ENCODE measurements at regions not wholly inside any gene's neighbourhood (a gene's known extent, or its start where the extent isn't known, plus 50 kb on each side); places are given as distances from the start of the nearest gene placed in this dataset.

DNA sequence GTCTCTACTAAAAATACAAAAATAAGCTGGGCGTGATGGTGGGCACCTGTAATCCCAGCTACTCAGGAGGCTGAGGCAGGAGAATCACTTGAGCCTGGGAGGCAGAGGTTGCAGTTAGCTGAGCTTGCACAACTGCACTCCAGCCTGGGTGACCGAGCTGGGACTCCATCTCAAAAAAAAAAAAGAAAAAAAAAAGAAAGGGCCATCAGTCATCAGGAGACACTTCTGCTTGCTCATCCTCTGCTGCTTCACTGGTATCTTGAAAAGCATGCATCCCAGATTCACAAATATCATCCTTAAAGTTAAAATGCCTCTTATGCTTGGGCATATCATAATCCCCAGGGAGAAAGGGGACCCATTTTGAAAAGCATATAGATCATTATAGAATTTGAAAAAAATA is 176.6 kb upstream of the NR2F2 start:
- H3K9me3 Mint-ChIP-seq: peaks cover 7% of the 10 kb centered on the region; the same call in 1 of the 2 replicates
- H3K36me3 Mint-ChIP-seq: no peaks in the 10 kb centered on the region
- TF ChIP-seq, protein P1, sequence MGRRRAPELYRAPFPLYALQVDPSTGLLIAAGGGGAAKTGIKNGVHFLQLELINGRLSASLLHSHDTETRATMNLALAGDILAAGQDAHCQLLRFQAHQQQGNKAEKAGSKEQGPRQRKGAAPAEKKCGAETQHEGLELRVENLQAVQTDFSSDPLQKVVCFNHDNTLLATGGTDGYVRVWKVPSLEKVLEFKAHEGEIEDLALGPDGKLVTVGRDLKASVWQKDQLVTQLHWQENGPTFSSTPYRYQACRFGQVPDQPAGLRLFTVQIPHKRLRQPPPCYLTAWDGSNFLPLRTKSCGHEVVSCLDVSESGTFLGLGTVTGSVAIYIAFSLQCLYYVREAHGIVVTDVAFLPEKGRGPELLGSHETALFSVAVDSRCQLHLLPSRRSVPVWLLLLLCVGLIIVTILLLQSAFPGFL (CRISPR knock-in tag; IDR thresholded peaks at IDR 0.05; ENCODE audit: borderline replicate concordance): no peak
- no peak for TF ChIP-seq ATF2 (CRISPR knock-in tag; IDR thresholded peaks at IDR 0.05; ENCODE audit: borderline replicate concordance, low read depth)
- TF ChIP-seq NR1H2 (CRISPR knock-in tag; IDR thresholded peaks at IDR 0.05): no peak
- no peak for TF ChIP-seq ZNF425 (CRISPR knock-in tag; conservative IDR thresholded peaks at IDR 0.05)
- no peak for TF ChIP-seq ESRRA (CRISPR knock-in tag; IDR thresholded peaks at IDR 0.05; ENCODE audit: borderline replicate concordance)
- TF ChIP-seq GRHL2 (CRISPR knock-in tag; IDR thresholded peaks at IDR 0.05; ENCODE audit: insufficient replicate concordance, severe bottlenecking): no peak
- TF ChIP-seq, protein P2, sequence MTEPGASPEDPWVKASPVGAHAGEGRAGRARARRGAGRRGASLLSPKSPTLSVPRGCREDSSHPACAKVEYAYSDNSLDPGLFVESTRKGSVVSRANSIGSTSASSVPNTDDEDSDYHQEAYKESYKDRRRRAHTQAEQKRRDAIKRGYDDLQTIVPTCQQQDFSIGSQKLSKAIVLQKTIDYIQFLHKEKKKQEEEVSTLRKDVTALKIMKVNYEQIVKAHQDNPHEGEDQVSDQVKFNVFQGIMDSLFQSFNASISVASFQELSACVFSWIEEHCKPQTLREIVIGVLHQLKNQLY (CRISPR knock-in tag; IDR thresholded peaks at IDR 0.05): no peak
- no peak for TF ChIP-seq IRF2 (CRISPR knock-in tag; IDR thresholded peaks at IDR 0.05; ENCODE audit: borderline replicate concordance, low read depth)
- TF ChIP-seq, protein P3, sequence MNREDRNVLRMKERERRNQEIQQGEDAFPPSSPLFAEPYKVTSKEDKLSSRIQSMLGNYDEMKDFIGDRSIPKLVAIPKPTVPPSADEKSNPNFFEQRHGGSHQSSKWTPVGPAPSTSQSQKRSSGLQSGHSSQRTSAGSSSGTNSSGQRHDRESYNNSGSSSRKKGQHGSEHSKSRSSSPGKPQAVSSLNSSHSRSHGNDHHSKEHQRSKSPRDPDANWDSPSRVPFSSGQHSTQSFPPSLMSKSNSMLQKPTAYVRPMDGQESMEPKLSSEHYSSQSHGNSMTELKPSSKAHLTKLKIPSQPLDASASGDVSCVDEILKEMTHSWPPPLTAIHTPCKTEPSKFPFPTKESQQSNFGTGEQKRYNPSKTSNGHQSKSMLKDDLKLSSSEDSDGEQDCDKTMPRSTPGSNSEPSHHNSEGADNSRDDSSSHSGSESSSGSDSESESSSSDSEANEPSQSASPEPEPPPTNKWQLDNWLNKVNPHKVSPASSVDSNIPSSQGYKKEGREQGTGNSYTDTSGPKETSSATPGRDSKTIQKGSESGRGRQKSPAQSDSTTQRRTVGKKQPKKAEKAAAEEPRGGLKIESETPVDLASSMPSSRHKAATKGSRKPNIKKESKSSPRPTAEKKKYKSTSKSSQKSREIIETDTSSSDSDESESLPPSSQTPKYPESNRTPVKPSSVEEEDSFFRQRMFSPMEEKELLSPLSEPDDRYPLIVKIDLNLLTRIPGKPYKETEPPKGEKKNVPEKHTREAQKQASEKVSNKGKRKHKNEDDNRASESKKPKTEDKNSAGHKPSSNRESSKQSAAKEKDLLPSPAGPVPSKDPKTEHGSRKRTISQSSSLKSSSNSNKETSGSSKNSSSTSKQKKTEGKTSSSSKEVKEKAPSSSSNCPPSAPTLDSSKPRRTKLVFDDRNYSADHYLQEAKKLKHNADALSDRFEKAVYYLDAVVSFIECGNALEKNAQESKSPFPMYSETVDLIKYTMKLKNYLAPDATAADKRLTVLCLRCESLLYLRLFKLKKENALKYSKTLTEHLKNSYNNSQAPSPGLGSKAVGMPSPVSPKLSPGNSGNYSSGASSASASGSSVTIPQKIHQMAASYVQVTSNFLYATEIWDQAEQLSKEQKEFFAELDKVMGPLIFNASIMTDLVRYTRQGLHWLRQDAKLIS (CRISPR knock-in tag; IDR thresholded peaks at IDR 0.05; ENCODE audit: borderline replicate concordance): no peak
- TF ChIP-seq ZNF138 (CRISPR knock-in tag; conservative IDR thresholded peaks at IDR 0.05): no peak
- no peak for TF ChIP-seq ZNF121 (CRISPR knock-in tag; IDR thresholded peaks at IDR 0.05)
- TF ChIP-seq FOXJ3 (CRISPR knock-in tag; IDR thresholded peaks at IDR 0.05; ENCODE audit: borderline replicate concordance): no peak
- TF ChIP-seq ZNF416 (CRISPR knock-in tag; IDR thresholded peaks at IDR 0.05): no peak
- no peak for TF ChIP-seq ZSCAN18 (CRISPR knock-in tag; IDR thresholded peaks at IDR 0.05)
- no peak for TF ChIP-seq GTF2I (CRISPR knock-in tag; conservative IDR thresholded peaks at IDR 0.05)
- TF ChIP-seq ZBTB43 (CRISPR knock-in tag; IDR thresholded peaks at IDR 0.05): no peak
- TF ChIP-seq FOXK1 (CRISPR knock-in tag; IDR thresholded peaks at IDR 0.05): no peak
- no peak for TF ChIP-seq MXD4 (CRISPR knock-in tag; IDR thresholded peaks at IDR 0.05; ENCODE audit: borderline replicate concordance)
- H3K27me3 Mint-ChIP-seq (ENCODE audit: low read depth): no peaks in the 10 kb centered on the region; the same call in 1 of the 2 replicates
- no peak for DNase-seq (ENCODE audit: low spot score)
- ChIA-PET CTCF (no interaction called here), POLR2A (no interaction called here)
- H3K4me3 Mint-ChIP-seq: no peak overlapping the region
- ATAC-seq: no peak
- H3K4me1 Mint-ChIP-seq: no peaks in the 10 kb centered on the region
- no peak overlapping the region for H3K27ac Mint-ChIP-seq
